ENCODE measurements at regions not wholly inside any gene's neighbourhood (a gene's known extent, or its start where the extent isn't known, plus 50 kb on each side); places are given as distances from the start of the nearest gene placed in this dataset.

GRCh38 chr13:58964048-58964447, 1199.7 kb downstream of the DIAPH3 start:
- Histone ChIP-seq H2AFZ (ENCODE audit: insufficient read depth, low read depth, low read length, poor library complexity, severe bottlenecking) (no peak overlapping the region), H3K9ac (ENCODE audit: low read length) (no peak overlapping the region), H3K36me3 (replicated peaks in 1 of 2; ENCODE audit: control extremely low read depth in 1 of 2, control insufficient read depth in 1 of 2, extremely low read depth in 1 of 2, insufficient read depth in 2 of 2, low read length in 1 of 2) (no peaks in the 10 kb centered on the region), H3K9me3 (ENCODE audit: control extremely low read depth in 1 of 3, control insufficient read depth in 2 of 3, insufficient read depth in 1 of 3, low read length in 2 of 3) (no peaks in the 10 kb centered on the region), H3K4me3 (ENCODE audit: control extremely low read depth in 1 of 5, extremely low read depth in 1 of 5, insufficient read depth in 1 of 5, low read depth in 2 of 5, low read length in 4 of 5) (no peak overlapping the region), H3K27me3 (replicated peaks in 1 of 4; ENCODE audit: control extremely low read depth in 1 of 4, control insufficient read depth in 3 of 4, insufficient read depth in 4 of 4, low read length in 3 of 4) (no peaks in the 10 kb centered on the region), H3K4me2 (replicated peaks; ENCODE audit: low read depth, low read length, poor library complexity, severe bottlenecking) (no peak overlapping the region), H3K27ac (ENCODE audit: low read length in 2 of 2) (no peak overlapping the region), H3K4me1 (ENCODE audit: control insufficient read depth in 2 of 2, insufficient read depth in 2 of 2, low read length in 2 of 2) (no peaks in the 10 kb centered on the region), H4K20me1 (ENCODE audit: control insufficient read depth, insufficient read depth, low read length, poor library complexity, severe bottlenecking) (no peaks in the 10 kb centered on the region), H3K79me2 (ENCODE audit: control insufficient read depth, insufficient read depth, low read length) (no peaks in the 10 kb centered on the region)
- intact Hi-C loops (cut with micrococcal nuclease) = no loop called here
- no peak for DNase-seq
- TF ChIP-seq EZH2 (IDR thresholded peaks at IDR 0.05; ENCODE audit: borderline replicate concordance, insufficient read depth, low read depth, low read length, poor library complexity, severe bottlenecking) (no peak), CTCF (IDR thresholded peaks at IDR 0.05) (no peak)
- Mint-ChIP-seq H3K4me1 (no peaks in the 10 kb centered on the region), H3K4me3 (no peak overlapping the region), H3K9me3 (ENCODE audit: insufficient read depth) (peaks cover 5% of the 10 kb centered on the region), H3K27ac (no peak overlapping the region), H3K27me3 (no peaks in the 10 kb centered on the region)
- ATAC-seq (ENCODE audit: low read depth) = no peak
- ChIA-PET CTCF (no interaction called here), POLR2A (no interaction called here)
- 100% methylated on average over 1 of the region's 3 CpGs for WGBS (ENCODE audit: insufficient coverage)

GRCh38 chr13:58977085-58977484, 1186.6 kb downstream of the DIAPH3 start:
- no peaks in the 10 kb centered on the region for H3K36me3 ChIP-seq (replicated peaks in 1 of 2; ENCODE audit: control extremely low read depth in 1 of 2, control insufficient read depth in 1 of 2, extremely low read depth in 1 of 2, insufficient read depth in 2 of 2, low read length in 1 of 2)
- peaks cover 2% of the 10 kb centered on the region for H3K9me3 Mint-ChIP-seq (ENCODE audit: insufficient read depth)
- H3K79me2 ChIP-seq (ENCODE audit: control insufficient read depth, insufficient read depth, low read length) = no peaks in the 10 kb centered on the region
- H3K4me2 ChIP-seq (replicated peaks; ENCODE audit: low read depth, low read length, poor library complexity, severe bottlenecking) = no peak overlapping the region
- H3K27me3 Mint-ChIP-seq = no peaks in the 10 kb centered on the region
- no peak for TF ChIP-seq CTCF (IDR thresholded peaks at IDR 0.05)
- TF ChIP-seq EZH2 (IDR thresholded peaks at IDR 0.05; ENCODE audit: borderline replicate concordance, insufficient read depth, low read depth, low read length, poor library complexity, severe bottlenecking) = no peak
- no peak overlapping the region for H3K9ac ChIP-seq (ENCODE audit: low read length)
- H3K4me3 ChIP-seq (ENCODE audit: control extremely low read depth in 1 of 5, extremely low read depth in 1 of 5, insufficient read depth in 1 of 5, low read depth in 2 of 5, low read length in 4 of 5) = no peak overlapping the region
- POLR2A ChIA-PET = no interaction called here
- no peaks in the 10 kb centered on the region for H4K20me1 ChIP-seq (ENCODE audit: control insufficient read depth, insufficient read depth, low read length, poor library complexity, severe bottlenecking)
- CTCF ChIA-PET = no interaction called here
- no peak overlapping the region for H3K4me3 Mint-ChIP-seq
- no peaks in the 10 kb centered on the region for H3K27me3 ChIP-seq (replicated peaks in 1 of 4; ENCODE audit: control extremely low read depth in 1 of 4, control insufficient read depth in 3 of 4, insufficient read depth in 4 of 4, low read length in 3 of 4)
- DNase-seq (no peak), ATAC-seq (ENCODE audit: low read depth) (no peak)
- no peak overlapping the region for H3K27ac Mint-ChIP-seq
- H3K9me3 ChIP-seq (ENCODE audit: control extremely low read depth in 1 of 3, control insufficient read depth in 2 of 3, insufficient read depth in 1 of 3, low read length in 2 of 3) = peaks cover 0 to 1% (median 0%) of the 10 kb centered on the region in 3 donors
- H3K4me1 ChIP-seq (ENCODE audit: control insufficient read depth in 2 of 2, insufficient read depth in 2 of 2, low read length in 2 of 2) = no peaks in the 10 kb centered on the region
- WGBS (ENCODE audit: insufficient coverage) = no CpG with 5 or more reads among the region's 6 CpGs
- H3K27ac ChIP-seq (ENCODE audit: low read length in 2 of 2) = no peak overlapping the region
- H2AFZ ChIP-seq (ENCODE audit: insufficient read depth, low read depth, low read length, poor library complexity, severe bottlenecking) = no peak overlapping the region
- intact Hi-C loops (cut with micrococcal nuclease) = no loop called here
- H3K4me1 Mint-ChIP-seq = no peaks in the 10 kb centered on the region
